HepG2 (cell line): ENCODE measurements at regions not wholly inside any gene's neighbourhood (a gene's known extent, or its start where the extent isn't known, plus 50 kb on each side); places are given as distances from the start of the nearest gene placed in this dataset.

Experiments used
- ATAC-seq: fragments of 200-7000 bp; cut with Tn5 transposase; 3 replicates; pipeline ENCODE4 v1.9.1; 2020; ENCODE audit warnings: mild to moderate bottlenecking, moderate library complexity
- BruUV-seq: library from RNA; stranded (reverse); fragments of 400-500 nt; replicated peaks from 2 replicates; lab custom pipeline; 2021; lab: Mats Ljungman, UMichigan
- CTCF ChIA-PET: fragments of 300-600 bp; formaldehyde crosslinking; extraction: SDS; loops from one replicate; lab custom pipeline; 2021; ENCODE audit warnings: low total read pairs, inconsistent platforms, low intra/inter-chr PET ratio; lab: Yijun Ruan, JAX
- POLR2A ChIA-PET: fragments of 350-600 bp; sonication (Branson Sonifier 250); formaldehyde crosslinking; loops from one replicate; lab custom pipeline; 2020; ENCODE audit warnings: antibody characterized with exemption, inconsistent platforms; lab: Yijun Ruan, JAX
- DNase-seq: peaks from one replicate; pipeline ENCODE4 v3.0.0-alpha.2; 2015; ENCODE audit warnings: low spot score
- FAIRE-seq: peaks from 3 replicates; lab custom pipeline; 2011; peaks lifted over from hg19 to GRCh38; lab: Jason Lieb, UNC
- H2AFZ ChIP-seq: one replicate; pipeline ENCODE4 v1.6.1; 2011; ENCODE audit warnings: low read length, inconsistent platforms
- H3K27ac ChIP-seq: fragments of 300-600 bp; 3 replicates; pipeline ENCODE4 v1.8.0; 2011; ENCODE audit warnings: mixed run types, mild to moderate bottlenecking, mixed read lengths, low read length, inconsistent platforms; ENCODE audit not compliant: insufficient read depth; ENCODE audit errors: extremely low read length
- H3K27me3 ChIP-seq, 2 experiments: fragments of 200-600 bp in 1 of 2; 2 replicates in 1 of 2; 3 replicates in 1 of 2; pipeline versions ENCODE4 v1.6.0 to v1.8.0; 2011; ENCODE audit warnings: low read length in 2 of 2, mild to moderate bottlenecking in 2 of 2, moderate library complexity in 2 of 2, inconsistent platforms in 1 of 2; ENCODE audit not compliant: insufficient read depth in 2 of 2, control insufficient read depth in 1 of 2
- H3K36me3 ChIP-seq, 2 experiments: fragments of 200-600 bp in 1 of 2; replicated peaks in 1 of 2; 2 replicates in 1 of 2; 3 replicates in 1 of 2; pipeline versions ENCODE4 v1.5.1 to v1.8.0; 2011; ENCODE audit warnings: low read length in 2 of 2, inconsistent platforms in 1 of 2; ENCODE audit not compliant: insufficient read depth in 2 of 2, control insufficient read depth in 1 of 2
- H3K4me1 ChIP-seq: 2 replicates; pipeline ENCODE4 v1.5.1; 2012; ENCODE audit warnings: low read length, inconsistent platforms; ENCODE audit not compliant: insufficient read depth
- H3K4me2 ChIP-seq: 2 replicates; pipeline ENCODE4 v1.6.0; 2011; ENCODE audit warnings: low read depth, low read length, inconsistent platforms
- H3K4me3 ChIP-seq, 3 experiments: fragments of 200-600 bp in 1 of 3; sonication (generic), shearing (Covaris generic) in 1 of 3; replicated peaks in 1 of 3; 2 replicates each; pipeline ENCODE4 v1.5.1; 2011 to 2016; ENCODE audit warnings: low read length in 3 of 3, inconsistent platforms in 2 of 3, low read depth in 2 of 3, mild to moderate bottlenecking in 2 of 3, control low read depth in 1 of 3, mixed read lengths in 1 of 3; ENCODE audit not compliant: insufficient read depth in 1 of 3
- H3K79me2 ChIP-seq: one replicate; pipeline ENCODE4 v1.6.1; 2011; ENCODE audit warnings: low read length, inconsistent platforms; ENCODE audit not compliant: insufficient read depth
- H3K9ac ChIP-seq: 2 replicates; pipeline ENCODE4 v1.6.0; 2011; ENCODE audit warnings: mild to moderate bottlenecking, low read depth, low read length, inconsistent platforms; ENCODE audit not compliant: insufficient read depth
- H3K9me3 ChIP-seq: 2 replicates; pipeline ENCODE4 v1.5.1; 2012; ENCODE audit warnings: mild to moderate bottlenecking, low read length
- H4K20me1 ChIP-seq: 2 replicates; pipeline ENCODE4 v1.6.0; 2011; ENCODE audit warnings: inconsistent platforms, mild to moderate bottlenecking, low read length, moderate library complexity; ENCODE audit not compliant: insufficient read depth
- ATF4 ChIP-seq, 2 experiments: fragments of 450-650 bp in 1 of 2; sonication (generic) in 1 of 2; formaldehyde crosslinking; IDR thresholded peaks; 2 replicates each; pipeline versions ENCODE4 v1.5.0 to v1.8.0; 2020 to 2022; ENCODE audit warnings: mild to moderate bottlenecking in 1 of 2, missing genetic modification reagents in 1 of 2
- BHLHE40 ChIP-seq: IDR thresholded peaks from 2 replicates; pipeline ENCODE4 v1.6.1; 2011; ENCODE audit warnings: low read length, improper control_type of control experiment
- GPBP1L1 ChIP-seq: sonication (generic); formaldehyde crosslinking; IDR thresholded peaks from 2 replicates; pipeline ENCODE4 v1.5.0; 2020; ENCODE audit warnings: mild to moderate bottlenecking, missing genetic modification reagents
- GTF3A ChIP-seq: sonication (generic); formaldehyde crosslinking; conservative IDR thresholded peaks from 2 replicates; pipeline ENCODE4 v1.4.0; 2020; ENCODE audit warnings: mild to moderate bottlenecking, missing genetic modification reagents
- IRF9 ChIP-seq: sonication (generic); formaldehyde crosslinking; IDR thresholded peaks from 2 replicates; pipeline ENCODE4 v1.8.0; 2022; ENCODE audit warnings: missing genetic modification reagents, mild to moderate bottlenecking, borderline replicate concordance
- KLF13 ChIP-seq: sonication (generic); formaldehyde crosslinking; IDR thresholded peaks from 2 replicates; pipeline ENCODE4 v1.4.0; 2020; ENCODE audit warnings: mild to moderate bottlenecking, missing genetic modification reagents
- MAFG ChIP-seq: sonication (generic); formaldehyde crosslinking; IDR thresholded peaks from 2 replicates; pipeline ENCODE4 v1.5.1; 2020; ENCODE audit warnings: mild to moderate bottlenecking, missing genetic modification reagents
- NR2F1 ChIP-seq, 2 experiments: fragments of 450-650 bp in 1 of 2; formaldehyde crosslinking in 1 of 2; IDR thresholded peaks; 2 replicates each; pipeline versions ENCODE4 v1.5.0 to v1.6.1; 2016 to 2020; ENCODE audit warnings: mild to moderate bottlenecking in 1 of 2, missing compliant biosample characterization in 1 of 2, missing genetic modification reagents in 1 of 2, moderate library complexity in 1 of 2
- NR3C1 ChIP-seq: sonication (generic); formaldehyde crosslinking; IDR thresholded peaks from 2 replicates; pipeline ENCODE4 v1.4.0; 2020; ENCODE audit warnings: missing genetic modification reagents
- POGZ ChIP-seq: sonication (generic); formaldehyde crosslinking; IDR thresholded peaks from 2 replicates; pipeline ENCODE4 v1.4.0; 2020; ENCODE audit warnings: mild to moderate bottlenecking, missing genetic modification reagents
- POLR2AphosphoS2 ChIP-seq: IDR thresholded peaks from 2 replicates; pipeline ENCODE4 v1.6.1; 2011; ENCODE audit warnings: low read depth, low read length, improper control_type of control experiment
- SALL1 ChIP-seq: sonication (generic); formaldehyde crosslinking; IDR thresholded peaks from 2 replicates; pipeline ENCODE4 v1.8.0; 2022; ENCODE audit warnings: mild to moderate bottlenecking, missing genetic modification reagents
- XBP1 ChIP-seq: sonication (generic); formaldehyde crosslinking; IDR thresholded peaks from 2 replicates; pipeline ENCODE4 v1.5.0; 2020; ENCODE audit warnings: missing genetic modification reagents
- ZNF207 ChIP-seq: fragments of 450-650 bp; IDR thresholded peaks from 2 replicates; pipeline ENCODE4 v1.6.1; 2016; ENCODE audit warnings: antibody characterized with exemption, borderline replicate concordance
- ZNF644 ChIP-seq: IDR thresholded peaks from 2 replicates; pipeline ENCODE4 v1.6.1; 2016; ENCODE audit warnings: low read depth
- ZNF704 ChIP-seq: sonication (generic); formaldehyde crosslinking; IDR thresholded peaks from 2 replicates; pipeline ENCODE4 v1.8.1; 2023; ENCODE audit warnings: mild to moderate bottlenecking, inconsistent platforms, moderate library complexity, missing genetic modification reagents, borderline replicate concordance
- ZNF747 ChIP-seq: sonication (generic); formaldehyde crosslinking; IDR thresholded peaks from 2 replicates; pipeline ENCODE4 v1.8.1; 2023; ENCODE audit warnings: missing genetic modification reagents, mild to moderate bottlenecking, borderline replicate concordance
- ZSCAN5A ChIP-seq: sonication (generic); formaldehyde crosslinking; IDR thresholded peaks from 2 replicates; pipeline ENCODE4 v1.8.0; 2022; ENCODE audit warnings: mild to moderate bottlenecking, missing genetic modification reagents, borderline replicate concordance
- WGBS: methylation state at CpG from one replicate; pipeline ENCODE4 v1.1.6; 2017; ENCODE audit warnings: low lambda C conversion rate; 5-methylcytosine and 5-hydroxymethylcytosine counted together
- in situ Hi-C: cut with HindIII; loops from 2 replicates; pipeline ENCODE4 v1.10.0; 2017; ENCODE audit warnings: low pct_unique_long_range_greater_than_20kb; ENCODE audit not compliant: extremely low pct_ligation_motif_present
- intact Hi-C: fragments of 100-400 bp; cut with micrococcal nuclease; formaldehyde crosslinking; loops from one replicate; pipeline ENCODE4 v1.10.0; 2022; ENCODE audit not compliant: unreplicated experiment

- 47% methylated on average over 6 of the region's 8 CpGs for WGBS
- in situ Hi-C loops (loop anchor here (5.0 to 10.0 kb wide), 3 partner anchors 200 to 778 kb away; no protein-coding TSS in a partner anchor), intact Hi-C loops (loop anchor here (5.0 kb wide), 2 partner anchors 413 to 778 kb away; no protein-coding TSS in a partner anchor)
- H3K27ac ChIP-seq: no peak overlapping the region
- H4K20me1 ChIP-seq: 0 out of 2 replicates have a peak, but pooled peaks cover 2% of the 10 kb centered on the region
- H3K9me3 ChIP-seq: no peaks in the 10 kb centered on the region
- peaks cover 2 to 66% of the 10 kb centered on the region in 2 experiments; a peak in 4 of 5 replicates for H3K27me3 ChIP-seq
- POLR2A ChIA-PET: no interaction called here
- no peak overlapping the region for H2AFZ ChIP-seq
- no peak overlapping the region for H3K9ac ChIP-seq
- ATAC-seq: no peak
- no peaks in the 10 kb centered on the region for H3K4me1 ChIP-seq
- H3K4me3 ChIP-seq: no peak overlapping the region
- BruUV-seq: no TSS peak
- CTCF ChIA-PET: interaction anchor here (1.6 to 2.8 kb wide), 3 partner anchors 200 to 776 kb away, joined by 6 to 13 read pairs (median 11); no protein-coding TSS in a partner anchor
- H3K4me2 ChIP-seq: no peak overlapping the region
- FAIRE-seq: no peak
- H3K79me2 ChIP-seq: no peaks in the 10 kb centered on the region
- H3K36me3 ChIP-seq: no peaks in the 10 kb centered on the region
- DNase-seq: no peak
- TF ChIP-seq POGZ (no peak), IRF9 (CRISPR knock-in tag) (no peak), ZNF747 (CRISPR knock-in tag) (no peak), ZNF207 (no peak), GTF3A (CRISPR knock-in tag) (no peak), NR3C1 (no peak), XBP1 (CRISPR knock-in tag) (no peak), NR2F1 (CRISPR knock-in tag; IDR thresholded peaks at IDR 0.05) (no peak), ZNF644 (CRISPR knock-in tag) (no peak), MAFG (CRISPR knock-in tag) (no peak), SALL1 (CRISPR knock-in tag) (no peak), GPBP1L1 (CRISPR knock-in tag) (no peak), BHLHE40 (no peak), KLF13 (CRISPR knock-in tag) (no peak), ZSCAN5A (CRISPR knock-in tag) (no peak), ATF4 (CRISPR knock-in tag; IDR thresholded peaks at IDR 0.05) (no peak), POLR2AphosphoS2 (no peak), ZNF704 (CRISPR knock-in tag) (no peak)
- TF ChIP-seq, all 625 proteins: peak for 0
These were observed 135.6 kb downstream of the TPRA1 start for GRCh38 chr3:127454968-127455367.
